Astrocyte of the spinal cord (primary cell): ENCODE measurements at regions not wholly inside any gene's neighbourhood (a gene's known extent, or its start where the extent isn't known, plus 50 kb on each side); places are given as distances from the start of the nearest gene placed in this dataset.
A peak's percentile ranks its signal among the peaks of the same experiment; 100 is the strongest.
"Not testable (repeated sequence)": the region's sequence is repeated elsewhere in the genome, so short reads cannot be mapped to it uniquely, and the experiment has no call there.

Experiments used
- DNase-seq: peaks from one replicate; pipeline ENCODE4 v3.0.0; 2011; ENCODE audit warnings: low read depth, low spot score
- H3K4me3 ChIP-seq: 2 replicates; pipeline ENCODE4 v1.5.1; 2011; ENCODE audit warnings: low read depth, mild to moderate bottlenecking, low read length, moderate library complexity
- CTCF ChIP-seq: IDR thresholded peaks from 2 replicates; pipeline ENCODE4 v1.5.1; 2012; ENCODE audit warnings: low read depth, mild to moderate bottlenecking, low read length, inconsistent platforms
- in situ Hi-C: cut with HindIII; loops from 2 replicates; pipeline ENCODE4 v1.10.0; 2017; ENCODE audit warnings: low sequenced_read_pairs

GRCh38 chr11:41534391-41534790 is 74.9 kb upstream of the LRRC4C start:
- TF ChIP-seq CTCF: no peak
- no peak for DNase-seq
- H3K4me3 ChIP-seq: no peak overlapping the region
- in situ Hi-C loops: no loop called here

- H3K4me3 ChIP-seq: no peak overlapping the region
- no peak for TF ChIP-seq CTCF
- DNase-seq: no peak
- in situ Hi-C loops: no loop called here
Measured at GRCh38 chr11:41534861-41535260, 75.4 kb upstream of the LRRC4C start.

- in situ Hi-C loops: no loop called here
- no peak overlapping the region for H3K4me3 ChIP-seq
- DNase-seq: no peak
- TF ChIP-seq CTCF: no peak
Measured at GRCh38 chr11:41536021-41536568, 76.6 kb upstream of the LRRC4C start.

- H3K4me3 ChIP-seq, DNase-seq, in situ Hi-C loops: not testable (repeated sequence)
Measured at GRCh38 chr11:41544902-41545301, 85.5 kb upstream of the LRRC4C start.

- in situ Hi-C loops: no loop called here
- no peak overlapping the region for H3K4me3 ChIP-seq
- TF ChIP-seq CTCF: no peak
- DNase-seq: peak; percentile 43
Measured at GRCh38 chr11:41578421-41579051, 119.1 kb upstream of the LRRC4C start.

GRCh38 chr11:41579546-41579945 is 120.1 kb upstream of the LRRC4C start:
- TF ChIP-seq CTCF: no peak
- DNase-seq: no peak
- in situ Hi-C loops: no loop called here

GRCh38 chr11:41609511-41609910 is 150.1 kb upstream of the LRRC4C start:
- no peak for TF ChIP-seq CTCF
- no peak overlapping the region for H3K4me3 ChIP-seq
- in situ Hi-C loops: no loop called here

More at GRCh38 chr11:41579546-41579945, 120.1 kb upstream of the LRRC4C start:
- no peak overlapping the region for H3K4me3 ChIP-seq

More at GRCh38 chr11:41609511-41609910, 150.1 kb upstream of the LRRC4C start:
- DNase-seq: no peak
